Natural killer cell (primary cell): ENCODE measurements at regions not wholly inside any gene's neighbourhood (a gene's known extent, or its start where the extent isn't known, plus 50 kb on each side); places are given as distances from the start of the nearest gene placed in this dataset.
A peak's percentile ranks its signal among the peaks of the same experiment; 100 is the strongest.

ENCODE experiments used
- ATAC-seq, 3 donors: fragments of 150-1000 bp in 2 of 3; fragments of 200-7000 bp in 1 of 3; cut with Tn5 transposase; 1 replicate in 1 of 3; 2 replicates in 2 of 3; pipeline ENCODE4 v1.10.0; 2021; ENCODE audit warnings: mild to moderate bottlenecking in 2 of 3, moderate library complexity in 2 of 3
- DNase-seq, 2 donors: peaks; one replicate each; pipeline versions ENCODE4 v3.0.0 to v3.0.0-alpha.2; 2013 to 2021; ENCODE audit warnings: mixed read lengths in 1 of 2
- H3K27ac ChIP-seq: one replicate; pipeline ENCODE4 v1.5.1; 2013; ENCODE audit warnings: mild to moderate bottlenecking, low read length
- H3K27me3 ChIP-seq: one replicate; pipeline ENCODE4 v1.6.1; 2013; ENCODE audit warnings: low read length; ENCODE audit not compliant: control insufficient read depth, insufficient read depth
- H3K36me3 ChIP-seq: one replicate; pipeline ENCODE4 v1.6.1; 2013; ENCODE audit warnings: low read length; ENCODE audit not compliant: control insufficient read depth, insufficient read depth
- H3K4me1 ChIP-seq: one replicate; pipeline ENCODE4 v1.6.1; 2013; ENCODE audit warnings: low read length; ENCODE audit not compliant: control insufficient read depth, insufficient read depth
- H3K4me3 ChIP-seq: one replicate; pipeline ENCODE4 v1.5.1; 2013; ENCODE audit warnings: low read length
- H3K9me3 ChIP-seq: one replicate; pipeline ENCODE4 v1.6.1; 2013; ENCODE audit warnings: low read length; ENCODE audit not compliant: control insufficient read depth, insufficient read depth
- H3K27ac Mint-ChIP-seq, 2 donors: one replicate each; pipeline ENCODE4 v1.8.0; 2022; ENCODE audit warnings: mild to moderate bottlenecking in 2 of 2, mixed read lengths in 2 of 2, moderate library complexity in 1 of 2
- H3K27me3 Mint-ChIP-seq, 2 donors: one replicate each; pipeline ENCODE4 v1.8.0; 2022; ENCODE audit warnings: low read depth in 2 of 2, mixed read lengths in 2 of 2
- H3K36me3 Mint-ChIP-seq: one replicate; pipeline ENCODE4 v1.8.0; 2022; ENCODE audit warnings: mixed read lengths
- H3K4me1 Mint-ChIP-seq, 2 donors: one replicate each; pipeline ENCODE4 v1.8.0; 2022; ENCODE audit warnings: mixed read lengths in 2 of 2
- H3K4me3 Mint-ChIP-seq: one replicate; pipeline ENCODE4 v1.8.0; 2022; ENCODE audit warnings: mild to moderate bottlenecking, moderate library complexity, mixed read lengths
- H3K9me3 Mint-ChIP-seq, 2 donors: one replicate each; pipeline ENCODE4 v1.8.0; 2022; ENCODE audit warnings: mixed read lengths in 2 of 2
- CTCF ChIP-seq: fragments of 200-600 bp; IDR thresholded peaks from one replicate; pipeline ENCODE4 v1.8.0; 2022; ENCODE audit warnings: antibody characterized with exemption
- WGBS: methylation state at CpG from one replicate; pipeline ENCODE4 v1.1.7; 2013; ENCODE audit warnings: missing lambda C conversion rate; ENCODE audit not compliant: insufficient coverage; 5-methylcytosine and 5-hydroxymethylcytosine counted together
- intact Hi-C: fragments of 100-400 bp; cut with micrococcal nuclease; formaldehyde crosslinking; loops from one replicate; pipeline ENCODE4 v1.14.2; 2022

- peaks cover 7 to 11% of the 10 kb centered on the region in 2 donors for H3K27me3 Mint-ChIP-seq
These were observed 181.6 kb downstream of the KTN1 start for GRCh38 chr14:55761651-55762050.

GRCh38 chr14:55762595-55763232, 182.7 kb downstream of the KTN1 start:
- H3K27me3 Mint-ChIP-seq: peaks cover 7 to 11% of the 10 kb centered on the region in 2 donors
- H3K36me3 Mint-ChIP-seq: peaks cover 8% of the 10 kb centered on the region
- peak in 1 of 2 donors; percentile 20 for DNase-seq
- no peak overlapping the region for H3K27ac Mint-ChIP-seq
- Histone ChIP-seq H3K36me3 (no peaks in the 10 kb centered on the region), H3K4me3 (no peak overlapping the region), H3K9me3 (no peaks in the 10 kb centered on the region), H3K4me1 (no peaks in the 10 kb centered on the region), H3K27ac (no peak overlapping the region), H3K27me3 (no peaks in the 10 kb centered on the region)
- intact Hi-C loops: no loop called here
- TF ChIP-seq CTCF: no peak
- H3K9me3 Mint-ChIP-seq: no peaks in the 10 kb centered on the region
- H3K4me3 Mint-ChIP-seq: no peak overlapping the region
- 51% methylated on average over 5 of the region's 5 CpGs for WGBS
- no peak for ATAC-seq
- no peaks in the 10 kb centered on the region for H3K4me1 Mint-ChIP-seq

More at GRCh38 chr14:55761651-55762050, 181.6 kb downstream of the KTN1 start:
- no peak overlapping the region for H3K4me3 Mint-ChIP-seq
- Histone ChIP-seq H3K9me3 (no peaks in the 10 kb centered on the region), H3K27me3 (no peaks in the 10 kb centered on the region), H3K36me3 (no peaks in the 10 kb centered on the region), H3K4me3 (no peak overlapping the region), H3K4me1 (no peaks in the 10 kb centered on the region), H3K27ac (no peak overlapping the region)
- no peaks in the 10 kb centered on the region for H3K9me3 Mint-ChIP-seq
- intact Hi-C loops: no loop called here
- H3K36me3 Mint-ChIP-seq: peaks cover 8% of the 10 kb centered on the region
- DNase-seq: no peak
- no peak for TF ChIP-seq CTCF
- H3K27ac Mint-ChIP-seq: no peak overlapping the region
- H3K4me1 Mint-ChIP-seq: no peaks in the 10 kb centered on the region
- no peak for ATAC-seq
- WGBS: 92% methylated on average over 1 of the region's 1 CpG

- Histone ChIP-seq H3K4me3 (no peak overlapping the region), H3K4me1 (no peaks in the 10 kb centered on the region), H3K9me3 (no peaks in the 10 kb centered on the region), H3K27me3 (no peaks in the 10 kb centered on the region), H3K27ac (no peak overlapping the region), H3K36me3 (no peaks in the 10 kb centered on the region)
- Mint-ChIP-seq H3K27me3 (peaks cover 10 to 17% of the 10 kb centered on the region in 2 donors), H3K4me1 (peaks cover 0 to 4% of the 10 kb centered on the region in 2 donors), H3K9me3 (peaks cover 0 to 2% of the 10 kb centered on the region in 2 donors), H3K4me3 (no peak overlapping the region), H3K36me3 (peaks cover 14% of the 10 kb centered on the region), H3K27ac (no peak overlapping the region)
- 82% methylated on average over 1 of the region's 1 CpG for WGBS
- intact Hi-C loops: no loop called here
- no peak for DNase-seq
- no peak for ATAC-seq
- TF ChIP-seq CTCF: no peak
These were observed 184.8 kb downstream of the KTN1 start for GRCh38 chr14:55764784-55765183.

- no peak overlapping the region for H3K27ac Mint-ChIP-seq
- no peaks in the 10 kb centered on the region for H3K36me3 ChIP-seq
- 95% methylated on average over 22 of the region's 22 CpGs for WGBS
- peaks cover 14% of the 10 kb centered on the region for H3K36me3 Mint-ChIP-seq
- no peak overlapping the region for H3K4me3 ChIP-seq
- no peak for ATAC-seq
- DNase-seq: no peak
- no peaks in the 10 kb centered on the region for H3K27me3 ChIP-seq
- no peaks in the 10 kb centered on the region for H3K4me1 ChIP-seq
- H3K9me3 Mint-ChIP-seq: peaks cover 0 to 2% of the 10 kb centered on the region in 2 donors
- H3K9me3 ChIP-seq: no peaks in the 10 kb centered on the region
- intact Hi-C loops: no loop called here
- H3K4me3 Mint-ChIP-seq: no peak overlapping the region
- no peak overlapping the region for H3K27ac ChIP-seq
- TF ChIP-seq CTCF: no peak
- H3K4me1 Mint-ChIP-seq: peaks cover 0 to 5% of the 10 kb centered on the region in 2 donors
- H3K27me3 Mint-ChIP-seq: peaks cover 14 to 17% of the 10 kb centered on the region in 2 donors
These were observed 186.1 kb downstream of the KTN1 start for GRCh38 chr14:55766071-55766470.
